ENCODE measurements at regions not wholly inside any gene's neighbourhood (a gene's known extent, or its start where the extent isn't known, plus 50 kb on each side); places are given as distances from the start of the nearest gene placed in this dataset.

- Histone ChIP-seq H3K4me1 (ENCODE audit: control insufficient read depth in 1 of 2, insufficient read depth in 2 of 2, low read length in 2 of 2) (no peaks in the 10 kb centered on the region), H3K27ac (ENCODE audit: low read depth in 1 of 2, low read length in 2 of 2) (no peak overlapping the region), H3K9me3 (ENCODE audit: control insufficient read depth, low read length) (no peaks in the 10 kb centered on the region), H3K36me3 (ENCODE audit: control insufficient read depth in 1 of 2, insufficient read depth in 2 of 2, low read length in 1 of 2) (no peaks in the 10 kb centered on the region), H3K4me3 (ENCODE audit: low read length in 2 of 2) (no peak overlapping the region), H3K27me3 (ENCODE audit: control insufficient read depth in 1 of 2, insufficient read depth in 2 of 2, low read length in 1 of 2) (no peaks in the 10 kb centered on the region)
- DNase-seq (no peak), ATAC-seq (ENCODE audit: low FRiP score) (no peak)
- intact Hi-C loops (cut with DNase I), result no loop called here
- WGBS, 2 donors, result 70 to 84% methylated on average over 3 of the region's 3 CpGs
Observed at GRCh38 chr14:85247071-85247470, 282.9 kb upstream of the FLRT2 start.

GRCh38 chr14:85248881-85249635, 280.9 kb upstream of the FLRT2 start:
- 87 to 89% methylated on average over 4 of the region's 4 CpGs for WGBS, 2 donors
- intact Hi-C loops (cut with DNase I), result no loop called here
- no peaks in the 10 kb centered on the region for H3K27me3 ChIP-seq (ENCODE audit: control insufficient read depth in 1 of 2, insufficient read depth in 2 of 2, low read length in 1 of 2)
- no peaks in the 10 kb centered on the region for H3K9me3 ChIP-seq (ENCODE audit: control insufficient read depth, low read length)
- H3K36me3 ChIP-seq (ENCODE audit: control insufficient read depth in 1 of 2, insufficient read depth in 2 of 2, low read length in 1 of 2), result no peaks in the 10 kb centered on the region
- DNase-seq (no peak), ATAC-seq (ENCODE audit: low FRiP score) (peak; percentile 75)
- no peak overlapping the region for H3K27ac ChIP-seq (ENCODE audit: low read depth in 1 of 2, low read length in 2 of 2)
- H3K4me1 ChIP-seq (ENCODE audit: control insufficient read depth in 1 of 2, insufficient read depth in 2 of 2, low read length in 2 of 2), result no peaks in the 10 kb centered on the region
- H3K4me3 ChIP-seq (ENCODE audit: low read length in 2 of 2), result no peak overlapping the region

GRCh38 chr14:85250414-85251189, 279.3 kb upstream of the FLRT2 start:
- intact Hi-C loops (cut with DNase I), result no loop called here
- H3K9me3 ChIP-seq (ENCODE audit: control insufficient read depth, low read length), result no peaks in the 10 kb centered on the region
- H3K4me3 ChIP-seq (ENCODE audit: low read length in 2 of 2), result no peak overlapping the region
- H3K27me3 ChIP-seq (ENCODE audit: control insufficient read depth in 1 of 2, insufficient read depth in 2 of 2, low read length in 1 of 2), result no peaks in the 10 kb centered on the region
- H3K36me3 ChIP-seq (ENCODE audit: control insufficient read depth in 1 of 2, insufficient read depth in 2 of 2, low read length in 1 of 2), result no peaks in the 10 kb centered on the region
- 65 to 69% methylated on average over 8 of the region's 8 CpGs for WGBS, 2 donors
- DNase-seq (no peak), ATAC-seq (ENCODE audit: low FRiP score) (no peak)
- H3K27ac ChIP-seq (ENCODE audit: low read depth in 1 of 2, low read length in 2 of 2), result no peak overlapping the region
- no peaks in the 10 kb centered on the region for H3K4me1 ChIP-seq (ENCODE audit: control insufficient read depth in 1 of 2, insufficient read depth in 2 of 2, low read length in 2 of 2)

DNA sequence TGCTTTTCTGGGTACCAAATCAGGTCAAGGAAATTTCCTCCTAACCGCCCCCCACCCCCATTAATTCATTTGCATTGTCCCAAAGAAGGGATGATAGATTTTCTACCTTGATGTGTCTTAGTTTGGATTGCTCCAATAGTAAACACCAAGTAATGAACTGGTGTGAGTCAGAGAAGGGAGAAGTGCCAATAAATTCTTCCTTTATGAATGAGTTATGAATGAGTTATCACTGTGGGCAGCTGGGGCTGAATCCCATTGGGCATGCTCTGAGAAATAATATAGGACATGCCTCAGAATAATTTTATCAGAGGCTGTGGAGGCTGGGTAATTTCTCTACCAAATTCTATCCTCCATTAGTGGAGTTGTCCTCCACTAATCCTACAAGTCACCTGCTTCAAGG, 277.9 kb upstream of the FLRT2 start:
- DNase-seq (no peak), ATAC-seq (ENCODE audit: low FRiP score) (no peak)
- H3K36me3 ChIP-seq (ENCODE audit: control insufficient read depth in 1 of 2, insufficient read depth in 2 of 2, low read length in 1 of 2), result no peaks in the 10 kb centered on the region
- 90 to 96% methylated on average over 1 of the region's 1 CpG for WGBS, 2 donors
- no peak overlapping the region for H3K27ac ChIP-seq (ENCODE audit: low read depth in 1 of 2, low read length in 2 of 2)
- intact Hi-C loops (cut with DNase I), result no loop called here
- H3K9me3 ChIP-seq (ENCODE audit: control insufficient read depth, low read length), result no peaks in the 10 kb centered on the region
- no peaks in the 10 kb centered on the region for H3K27me3 ChIP-seq (ENCODE audit: control insufficient read depth in 1 of 2, insufficient read depth in 2 of 2, low read length in 1 of 2)
- no peak overlapping the region for H3K4me3 ChIP-seq (ENCODE audit: low read length in 2 of 2)
- no peaks in the 10 kb centered on the region for H3K4me1 ChIP-seq (ENCODE audit: control insufficient read depth in 1 of 2, insufficient read depth in 2 of 2, low read length in 2 of 2)

- Histone ChIP-seq H3K4me1 (ENCODE audit: control insufficient read depth in 1 of 2, insufficient read depth in 2 of 2, low read length in 2 of 2) (no peaks in the 10 kb centered on the region), H3K27me3 (ENCODE audit: control insufficient read depth in 1 of 2, insufficient read depth in 2 of 2, low read length in 1 of 2) (no peaks in the 10 kb centered on the region), H3K27ac (ENCODE audit: low read depth in 1 of 2, low read length in 2 of 2) (no peak overlapping the region), H3K9me3 (ENCODE audit: control insufficient read depth, low read length) (no peaks in the 10 kb centered on the region), H3K36me3 (ENCODE audit: control insufficient read depth in 1 of 2, insufficient read depth in 2 of 2, low read length in 1 of 2) (no peaks in the 10 kb centered on the region), H3K4me3 (ENCODE audit: low read length in 2 of 2) (no peak overlapping the region)
- intact Hi-C loops (cut with DNase I), result no loop called here
- DNase-seq (no peak), ATAC-seq (ENCODE audit: low FRiP score) (no peak)
Observed at GRCh38 chr14:85254711-85255110, 275.2 kb upstream of the FLRT2 start.

- peaks cover 3% of the 10 kb centered on the region for H3K9me3 ChIP-seq (ENCODE audit: control insufficient read depth, low read length)
- DNase-seq, result no peak
- ATAC-seq (ENCODE audit: low FRiP score), result no peak
Observed at GRCh38 chr14:85257287-85257686, 272.7 kb upstream of the FLRT2 start.

DNA sequence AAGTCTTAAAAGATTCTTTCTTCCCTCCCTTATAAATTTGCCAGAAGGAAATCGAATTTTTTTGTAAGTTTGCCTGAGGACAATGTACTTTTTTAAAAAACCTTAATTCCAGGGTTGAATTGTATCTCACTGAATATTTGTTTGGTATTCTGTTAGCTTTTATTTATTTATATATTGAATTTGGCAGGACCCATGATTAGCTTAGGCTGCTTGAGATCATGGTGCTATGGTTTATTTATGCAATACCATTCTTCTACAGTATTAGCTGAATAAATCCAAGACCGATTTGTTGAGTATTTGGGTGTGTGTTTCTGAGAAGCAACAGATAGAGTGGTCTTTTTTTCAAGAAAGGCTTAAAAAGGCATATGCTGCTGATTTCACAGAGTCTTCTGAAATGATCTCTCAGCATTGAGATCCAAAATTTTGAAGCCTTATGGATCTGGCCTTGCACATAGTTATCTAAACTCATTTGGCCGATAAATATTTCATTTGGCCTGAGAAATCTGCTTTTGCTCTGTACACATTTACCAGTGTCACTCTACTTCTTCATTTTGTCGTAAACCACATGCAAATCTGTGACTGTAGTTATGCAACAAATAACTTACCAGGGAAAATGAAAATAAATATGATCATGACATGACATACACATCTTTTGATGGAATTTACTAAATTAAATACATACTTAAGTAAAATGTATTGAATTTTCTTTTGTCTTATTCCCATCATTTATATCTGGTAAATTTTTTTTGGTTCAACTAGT, 265.8 kb upstream of the FLRT2 start:
- no peak for ATAC-seq (ENCODE audit: low FRiP score)
- Histone ChIP-seq H3K4me3 (ENCODE audit: low read length in 2 of 2) (no peak overlapping the region), H3K27me3 (ENCODE audit: control insufficient read depth in 1 of 2, insufficient read depth in 2 of 2, low read length in 1 of 2) (no peaks in the 10 kb centered on the region), H3K27ac (ENCODE audit: low read depth in 1 of 2, low read length in 2 of 2) (no peak overlapping the region), H3K4me1 (ENCODE audit: control insufficient read depth in 1 of 2, insufficient read depth in 2 of 2, low read length in 2 of 2) (no peaks in the 10 kb centered on the region), H3K9me3 (ENCODE audit: control insufficient read depth, low read length) (peaks cover 4% of the 10 kb centered on the region), H3K36me3 (ENCODE audit: control insufficient read depth in 1 of 2, insufficient read depth in 2 of 2, low read length in 1 of 2) (no peaks in the 10 kb centered on the region)
- intact Hi-C loops (cut with DNase I), result no loop called here
- no peak for DNase-seq
- WGBS, 2 donors, result 83 to 88% methylated on average over 4 of the region's 4 CpGs

More at GRCh38 chr14:85257287-85257686, 272.7 kb upstream of the FLRT2 start:
- intact Hi-C loops (cut with DNase I), result no loop called here
- no peaks in the 10 kb centered on the region for H3K27me3 ChIP-seq (ENCODE audit: control insufficient read depth in 1 of 2, insufficient read depth in 2 of 2, low read length in 1 of 2)
- no peak overlapping the region for H3K27ac ChIP-seq (ENCODE audit: low read depth in 1 of 2, low read length in 2 of 2)
- H3K4me1 ChIP-seq (ENCODE audit: control insufficient read depth in 1 of 2, insufficient read depth in 2 of 2, low read length in 2 of 2), result no peaks in the 10 kb centered on the region
- no peak overlapping the region for H3K4me3 ChIP-seq (ENCODE audit: low read length in 2 of 2)
- H3K36me3 ChIP-seq (ENCODE audit: control insufficient read depth in 1 of 2, insufficient read depth in 2 of 2, low read length in 1 of 2), result no peaks in the 10 kb centered on the region

- intact Hi-C loops (cut with DNase I), result no loop called here
- DNase-seq, result no peak
- no peak for ATAC-seq (ENCODE audit: low FRiP score)
- no peaks in the 10 kb centered on the region for H3K4me1 ChIP-seq (ENCODE audit: control insufficient read depth in 1 of 2, insufficient read depth in 2 of 2, low read length in 2 of 2)
- H3K4me3 ChIP-seq (ENCODE audit: low read length in 2 of 2), result no peak overlapping the region
- no peak overlapping the region for H3K27ac ChIP-seq (ENCODE audit: low read depth in 1 of 2, low read length in 2 of 2)
- no peaks in the 10 kb centered on the region for H3K36me3 ChIP-seq (ENCODE audit: control insufficient read depth in 1 of 2, insufficient read depth in 2 of 2, low read length in 1 of 2)
- WGBS, 2 donors, result 71 to 81% methylated on average over 5 of the region's 5 CpGs
- no peaks in the 10 kb centered on the region for H3K27me3 ChIP-seq (ENCODE audit: control insufficient read depth in 1 of 2, insufficient read depth in 2 of 2, low read length in 1 of 2)
- H3K9me3 ChIP-seq (ENCODE audit: control insufficient read depth, low read length), result no peaks in the 10 kb centered on the region
Observed at GRCh38 chr14:85273099-85273677, 256.8 kb upstream of the FLRT2 start.

All from aorta (tissue), 5 donors.